SK-N-MC (cell line): ENCODE measurements at regions not wholly inside any gene's neighbourhood (a gene's known extent, or its start where the extent isn't known, plus 50 kb on each side); places are given as distances from the start of the nearest gene placed in this dataset.

ENCODE experiments used
- EZH2 ChIP-seq: fragments of 200-600 bp; sonication (generic); IDR thresholded peaks from one replicate; pipeline ENCODE4 v1.6.1; 2017; ENCODE audit warnings: antibody characterized with exemption
- POLR2AphosphoS5 ChIP-seq: IDR thresholded peaks from 2 replicates; pipeline ENCODE4 v1.6.1; 2012; ENCODE audit warnings: mild to moderate bottlenecking, low read depth, low read length, borderline replicate concordance

GRCh38 chr5:94040591-94041148 lies 299.3 kb upstream of the POU5F2 start:
- no peak for TF ChIP-seq POLR2AphosphoS5
- TF ChIP-seq EZH2: no peak
